ENCODE measurements at regions not wholly inside any gene's neighbourhood (a gene's known extent, or its start where the extent isn't known, plus 50 kb on each side); places are given as distances from the start of the nearest gene placed in this dataset.

- DNase-seq, result no peak
These were observed 75.0 kb downstream of the PTPDC1 start for GRCh38 chr9:94159069-94159939.

DNA sequence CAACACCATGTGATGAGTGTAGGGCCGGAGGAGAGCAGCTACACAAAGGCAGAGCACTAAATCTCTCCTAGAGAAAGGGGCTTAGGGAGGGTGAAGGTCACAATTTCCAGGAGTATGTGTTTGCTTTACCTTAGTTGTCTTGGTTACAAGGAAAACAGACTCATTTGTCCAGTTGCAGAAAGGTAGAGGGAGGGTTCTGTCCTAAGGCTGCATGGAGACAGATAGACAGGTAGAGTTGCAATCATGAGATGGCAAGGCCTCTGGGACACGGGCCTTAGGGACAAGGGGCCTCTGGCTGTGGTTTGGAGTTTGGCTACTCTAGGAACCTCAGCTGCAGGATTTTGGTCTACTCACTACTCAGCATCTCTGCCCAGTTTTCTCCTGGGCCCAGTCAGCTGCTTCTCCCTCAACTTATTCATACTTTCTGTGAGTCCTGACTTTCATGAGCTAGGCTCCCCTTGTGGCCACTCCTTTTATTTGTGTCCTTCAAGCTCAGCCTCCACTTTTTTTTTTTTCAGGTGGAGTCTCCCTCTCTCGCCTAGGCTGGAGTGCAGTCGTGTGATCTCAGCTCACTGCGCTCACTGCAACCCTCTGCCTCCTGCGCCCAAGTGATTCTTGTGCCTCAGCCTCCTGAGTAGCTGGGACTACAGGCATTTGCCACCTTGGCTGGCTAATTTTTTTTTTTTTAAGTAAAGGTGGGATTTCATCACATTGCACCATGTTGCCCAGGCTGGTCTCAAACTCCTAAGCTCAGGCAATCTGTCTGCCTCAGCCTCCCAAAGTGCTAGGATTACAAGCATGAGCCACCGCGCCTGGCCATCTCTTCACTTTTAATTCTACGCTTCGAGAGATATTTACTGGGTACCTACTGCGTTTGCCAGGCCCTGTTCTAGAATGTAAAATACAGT is 76.6 kb downstream of the PTPDC1 start:
- no peak for DNase-seq

GRCh38 chr9:94161673-94162072 is 77.4 kb downstream of the PTPDC1 start:
- no peak for DNase-seq

GRCh38 chr9:94164806-94165549 is 80.7 kb downstream of the PTPDC1 start:
- no peak for DNase-seq

- peak; percentile 97 for DNase-seq
These were observed 81.5 kb downstream of the PTPDC1 start for GRCh38 chr9:94165592-94166235.

DNA sequence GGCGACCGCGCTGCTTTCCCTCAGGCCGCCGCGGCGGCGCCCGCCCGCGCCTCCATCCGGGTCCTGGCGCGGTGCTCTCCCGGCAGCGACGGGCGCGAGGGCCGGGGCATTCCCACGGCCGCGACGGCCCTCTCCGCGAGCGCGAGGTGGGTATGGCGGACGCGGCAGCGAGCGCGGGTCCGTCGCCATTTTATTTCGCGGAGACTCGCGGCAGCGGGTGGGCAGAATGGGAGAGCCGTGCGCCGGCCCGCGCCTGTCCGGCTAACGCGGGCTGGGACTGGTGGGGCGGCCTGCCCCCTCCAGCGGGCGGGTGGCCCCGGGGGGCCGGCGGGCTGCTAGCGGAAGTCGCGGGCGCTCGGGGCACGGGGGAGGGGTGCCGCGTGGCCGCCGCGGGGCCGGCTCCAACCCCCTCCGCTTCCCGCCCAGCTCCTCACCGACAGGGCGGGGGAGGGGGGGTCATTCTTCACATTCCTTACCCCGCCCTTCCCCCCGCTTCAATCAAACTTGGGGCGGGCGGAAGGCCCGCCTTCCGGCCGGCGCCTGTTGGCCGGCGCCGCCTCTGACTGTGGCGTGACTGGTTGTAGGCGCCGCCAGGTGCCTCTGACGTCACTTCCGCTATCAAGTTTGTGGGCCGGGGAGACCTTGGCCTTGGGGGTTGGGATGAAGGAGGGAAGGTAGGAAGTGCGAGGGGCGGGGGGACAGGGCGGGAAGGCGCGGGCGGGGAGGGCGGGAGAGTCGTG is 82.1 kb downstream of the PTPDC1 start:
- DNase-seq, result peak; percentile 91

DNA sequence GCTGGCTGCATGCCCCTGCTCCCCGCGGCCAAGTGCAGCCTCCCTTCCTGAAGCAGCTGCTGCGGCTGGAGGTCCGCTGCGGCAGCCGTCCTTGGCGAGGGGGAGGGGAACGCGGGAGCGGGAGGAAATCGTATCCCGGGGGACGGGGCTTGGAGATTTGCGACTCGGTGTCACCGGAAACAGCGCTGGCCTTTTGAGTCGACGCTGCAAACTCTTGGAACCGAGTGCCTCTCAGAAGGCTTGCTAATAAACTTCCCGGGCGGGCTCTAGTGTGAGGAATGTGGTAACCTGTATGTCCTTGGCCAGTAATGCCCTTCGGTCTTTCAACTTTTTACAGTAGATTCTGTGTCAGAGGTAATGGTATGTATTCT is 82.7 kb downstream of the PTPDC1 start:
- peak; percentile 85 for DNase-seq

DNA sequence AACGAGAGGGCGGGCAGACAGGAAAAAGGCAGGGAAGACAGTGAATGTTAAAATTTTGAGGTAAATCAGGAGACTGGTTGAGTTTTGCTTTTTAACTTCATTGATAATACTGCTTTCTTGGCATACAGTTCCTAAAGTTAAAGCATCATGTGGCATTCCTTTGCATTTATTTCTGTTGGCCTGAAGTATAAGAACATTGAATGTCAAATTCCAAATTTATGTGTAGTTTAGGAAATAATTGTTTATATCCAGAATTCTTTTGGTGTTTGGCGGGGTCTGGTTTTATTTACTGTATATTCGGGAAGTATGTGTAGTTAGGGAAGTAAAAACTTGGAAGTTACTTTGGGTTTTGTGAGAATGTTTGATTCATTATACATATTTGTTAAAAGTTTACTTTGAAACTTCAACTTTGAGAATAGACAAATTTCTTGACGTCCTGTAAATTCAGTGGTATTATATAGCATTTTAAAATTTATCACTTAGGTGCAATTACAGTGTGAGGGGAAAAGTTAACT is 83.2 kb downstream of the PTPDC1 start:
- DNase-seq, result no peak

GRCh38 chr9:94168203-94169000 is 84.1 kb downstream of the PTPDC1 start:
- DNase-seq, result no peak

DNA sequence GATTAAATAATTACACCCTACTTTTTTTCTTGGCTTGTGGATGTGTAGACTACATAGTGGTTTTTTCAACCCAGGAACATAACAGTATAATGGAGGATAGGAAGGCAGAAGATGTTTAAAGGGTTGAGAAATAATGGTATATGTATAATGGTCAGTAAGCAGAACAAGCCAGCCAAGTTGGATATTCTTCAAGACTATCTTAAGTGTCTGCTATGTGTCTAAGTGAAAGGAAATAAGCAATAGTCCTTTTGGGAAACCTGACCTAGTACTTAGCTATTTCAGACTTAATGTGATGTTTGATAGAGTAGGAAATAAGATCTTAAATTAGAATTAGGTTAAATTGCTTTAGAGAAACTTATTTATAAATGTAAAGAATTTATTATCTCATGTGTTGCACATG is 85.7 kb downstream of the PTPDC1 start:
- no peak for DNase-seq

DNA sequence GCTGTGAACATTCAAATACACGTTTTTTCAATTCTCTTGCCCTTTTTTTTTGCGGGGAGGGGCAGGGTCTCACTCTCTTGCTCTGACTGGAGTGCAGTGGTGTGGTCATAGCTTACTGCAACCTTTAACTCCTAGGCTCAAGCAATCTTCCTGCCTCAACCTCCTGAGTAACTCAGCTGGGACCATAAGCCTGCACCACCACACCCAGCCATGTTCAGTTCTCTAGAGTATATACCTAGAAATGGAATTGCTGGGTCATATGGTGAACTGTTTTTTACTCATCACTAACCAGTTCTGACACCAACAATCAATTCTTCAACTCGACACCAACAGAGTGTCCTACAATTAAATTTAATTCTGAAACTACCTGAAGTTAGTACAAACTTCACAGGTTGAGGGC is 85.5 kb upstream of the ZNF169 start:
- DNase-seq, result no peak

- DNase-seq, result no peak
These were observed 84.9 kb upstream of the ZNF169 start for GRCh38 chr9:94174164-94174563.

DNA sequence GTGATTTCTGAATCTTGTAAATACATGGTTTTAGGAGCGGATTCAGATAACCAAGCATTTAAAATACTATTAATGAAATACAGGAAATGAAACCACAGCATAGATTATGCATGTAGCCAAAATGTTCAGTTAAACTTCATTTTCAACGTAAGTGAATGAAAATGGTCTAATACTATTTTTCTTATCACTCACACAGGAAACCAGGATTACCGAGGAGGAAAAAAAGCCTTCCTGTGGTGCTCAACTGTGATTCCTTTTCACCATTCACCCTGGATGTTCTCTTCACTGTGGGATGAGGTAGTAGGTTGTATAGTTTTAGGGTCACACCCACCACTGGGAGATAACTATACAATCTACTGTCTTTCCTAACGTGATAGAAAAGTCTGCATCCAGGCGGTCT is 83.4 kb upstream of the ZNF169 start:
- DNase-seq, result no peak

GRCh38 chr9:94176608-94177007 is 82.5 kb upstream of the ZNF169 start:
- no peak for DNase-seq

- no peak for DNase-seq
These were observed 80.2 kb upstream of the ZNF169 start for GRCh38 chr9:94178927-94179326.

DNA sequence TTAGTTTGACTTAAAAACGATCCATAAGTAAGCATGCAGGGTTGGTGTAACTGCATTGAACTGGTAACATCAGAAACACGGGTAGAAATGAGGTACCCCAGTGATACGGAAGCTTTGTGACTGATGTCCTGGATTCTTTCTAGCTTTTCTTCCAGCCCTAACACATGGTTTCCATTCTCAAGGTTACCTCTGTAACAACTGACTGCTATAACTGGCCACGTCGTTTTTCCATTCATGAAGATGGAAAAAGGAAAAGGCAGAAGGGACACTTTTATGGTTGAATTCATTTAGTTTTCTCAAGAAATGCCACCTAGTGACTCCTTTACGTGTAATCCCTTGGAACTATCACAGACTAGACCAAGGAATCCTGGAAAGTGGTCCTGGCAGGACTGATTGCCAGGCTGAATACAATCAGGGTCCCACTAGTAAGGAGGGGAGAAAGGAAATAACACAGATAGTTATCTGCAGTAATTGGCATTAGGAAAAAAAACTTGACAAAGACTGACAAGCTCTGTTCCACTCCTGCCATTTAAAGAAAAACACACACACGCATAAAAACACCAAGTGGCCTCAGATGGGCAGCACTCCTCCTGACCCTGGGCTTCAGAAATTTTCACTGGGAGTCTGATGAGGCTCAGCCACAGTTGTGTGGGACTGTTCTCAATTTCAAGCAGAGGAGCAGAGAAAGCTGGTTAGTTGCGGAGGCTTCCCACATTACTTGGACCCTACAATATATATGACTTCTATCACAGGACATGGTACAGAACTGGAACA is 77.5 kb upstream of the ZNF169 start:
- DNase-seq, result no peak

GRCh38 chr9:94182532-94182931 is 76.6 kb upstream of the ZNF169 start:
- DNase-seq, result no peak

GRCh38 chr9:94183240-94183999 is 75.7 kb upstream of the ZNF169 start:
- no peak for DNase-seq

DNA sequence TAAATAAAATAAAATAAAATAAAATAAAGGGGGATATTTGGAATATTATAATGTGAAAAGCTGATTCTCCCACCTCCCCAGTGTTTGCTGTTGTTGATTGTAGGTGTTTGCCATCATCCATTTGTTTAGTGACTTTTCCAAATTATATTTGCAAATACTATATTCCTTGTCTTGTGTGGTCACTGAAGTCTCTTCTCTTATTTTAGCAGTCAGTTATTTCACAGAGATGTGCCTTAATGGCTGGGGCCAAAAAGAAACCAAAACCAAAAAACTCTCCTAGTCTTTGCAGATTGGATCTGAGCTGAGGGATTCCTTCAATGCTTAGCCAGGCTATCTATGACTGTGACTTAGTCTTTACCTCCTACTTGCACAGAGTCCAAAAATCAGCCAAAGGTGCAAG is 70.9 kb upstream of the ZNF169 start:
- DNase-seq, result no peak
